Vagina (tissue), 2 donors: ENCODE measurements at regions not wholly inside any gene's neighbourhood (a gene's known extent, or its start where the extent isn't known, plus 50 kb on each side); places are given as distances from the start of the nearest gene placed in this dataset.

Experiments used
- POLR2A ChIP-seq, 2 donors: fragments of 450-650 bp; IDR thresholded peaks; one replicate each; pipeline ENCODE4 v1.6.1; 2017; ENCODE audit warnings: antibody characterized with exemption in 2 of 2, mild to moderate bottlenecking in 2 of 2, moderate library complexity in 2 of 2
- TF ChIP-seq, protein P1 (sequence below), 3 experiments: fragments of 450-650 bp in 2 of 3; fragments of 200-600 bp in 1 of 3; sonication (generic) in 1 of 3; IDR thresholded peaks; one replicate each; pipeline ENCODE4 v1.5.1; 2017 to 2019; ENCODE audit warnings: antibody characterized with exemption in 3 of 3, mild to moderate bottlenecking in 2 of 3, moderate library complexity in 2 of 3

- TF ChIP-seq, protein P1, sequence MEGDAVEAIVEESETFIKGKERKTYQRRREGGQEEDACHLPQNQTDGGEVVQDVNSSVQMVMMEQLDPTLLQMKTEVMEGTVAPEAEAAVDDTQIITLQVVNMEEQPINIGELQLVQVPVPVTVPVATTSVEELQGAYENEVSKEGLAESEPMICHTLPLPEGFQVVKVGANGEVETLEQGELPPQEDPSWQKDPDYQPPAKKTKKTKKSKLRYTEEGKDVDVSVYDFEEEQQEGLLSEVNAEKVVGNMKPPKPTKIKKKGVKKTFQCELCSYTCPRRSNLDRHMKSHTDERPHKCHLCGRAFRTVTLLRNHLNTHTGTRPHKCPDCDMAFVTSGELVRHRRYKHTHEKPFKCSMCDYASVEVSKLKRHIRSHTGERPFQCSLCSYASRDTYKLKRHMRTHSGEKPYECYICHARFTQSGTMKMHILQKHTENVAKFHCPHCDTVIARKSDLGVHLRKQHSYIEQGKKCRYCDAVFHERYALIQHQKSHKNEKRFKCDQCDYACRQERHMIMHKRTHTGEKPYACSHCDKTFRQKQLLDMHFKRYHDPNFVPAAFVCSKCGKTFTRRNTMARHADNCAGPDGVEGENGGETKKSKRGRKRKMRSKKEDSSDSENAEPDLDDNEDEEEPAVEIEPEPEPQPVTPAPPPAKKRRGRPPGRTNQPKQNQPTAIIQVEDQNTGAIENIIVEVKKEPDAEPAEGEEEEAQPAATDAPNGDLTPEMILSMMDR (IDR thresholded peaks at IDR 0.05): no peak
- TF ChIP-seq POLR2A (IDR thresholded peaks at IDR 0.05): no peak
These were observed 79.4 kb upstream of the TBX20 start for GRCh38 chr7:35333265-35333664.
